ENCODE measurements at regions not wholly inside any gene's neighbourhood (a gene's known extent, or its start where the extent isn't known, plus 50 kb on each side); places are given as distances from the start of the nearest gene placed in this dataset.

- no peak for TF ChIP-seq POLR2AphosphoS5 (IDR thresholded peaks at IDR 0.05)
- no peak for TF ChIP-seq POLR2A (IDR thresholded peaks at IDR 0.05)
- TF ChIP-seq CTCF (IDR thresholded peaks at IDR 0.05) = no peak
- TF ChIP-seq EP300 (IDR thresholded peaks at IDR 0.05; ENCODE audit: low read depth) = no peak
- no peak for DNase-seq
- H3K27ac ChIP-seq = no peak overlapping the region
- no peaks in the 10 kb centered on the region for H3K4me1 ChIP-seq
- no peaks in the 10 kb centered on the region for H3K36me3 ChIP-seq
- WGBS, 2 donors (ENCODE audit: low coverage in 1 of 2) = 67 to 87% methylated on average over 2 to 11 of the region's 11 CpGs
- in situ Hi-C loops (cut with MboI; ENCODE audit: low pct_ligation_motif_present in 1 of 4, low pct_unique_long_range_greater_than_20kb in 1 of 4, low sequenced_read_pairs in 3 of 4) = no loop called here
- intact Hi-C loops (cut with DNase I; ENCODE audit: low total_unique reads) = no loop called here
- no peaks in the 10 kb centered on the region for H3K27me3 ChIP-seq
- H3K9me3 ChIP-seq = no peaks in the 10 kb centered on the region
- H3K4me3 ChIP-seq = no peak overlapping the region
These were observed 90.8 kb upstream of the KDM7A start for GRCh38 chr7:140267381-140268226.

- no peak overlapping the region for H3K4me3 ChIP-seq
- no peaks in the 10 kb centered on the region for H3K27me3 ChIP-seq
- in situ Hi-C loops (cut with MboI; ENCODE audit: low pct_ligation_motif_present in 1 of 4, low pct_unique_long_range_greater_than_20kb in 1 of 4, low sequenced_read_pairs in 3 of 4) = no loop called here
- TF ChIP-seq POLR2AphosphoS5 (IDR thresholded peaks at IDR 0.05) (no peak), CTCF (IDR thresholded peaks at IDR 0.05) (no peak), EP300 (IDR thresholded peaks at IDR 0.05; ENCODE audit: low read depth) (no peak), POLR2A (IDR thresholded peaks at IDR 0.05) (no peak)
- peaks cover 0 to 24% (median 11%) of the 10 kb centered on the region in 4 donors for H3K4me1 ChIP-seq
- no peak overlapping the region for H3K27ac ChIP-seq
- H3K9me3 ChIP-seq = no peaks in the 10 kb centered on the region
- intact Hi-C loops (cut with DNase I; ENCODE audit: low total_unique reads) = no loop called here
- no peak for DNase-seq
- no peaks in the 10 kb centered on the region for H3K36me3 ChIP-seq
- WGBS, 2 donors (ENCODE audit: low coverage in 1 of 2) = 66 to 72% methylated on average over 3 to 6 of the region's 6 CpGs
These were observed 86.5 kb upstream of the KDM7A start for GRCh38 chr7:140263277-140263676.

- no peak for DNase-seq
- Histone ChIP-seq H3K9me3 (no peaks in the 10 kb centered on the region), H3K4me1 (peaks cover 0 to 24% (median 11%) of the 10 kb centered on the region in 4 donors), H3K27me3 (no peaks in the 10 kb centered on the region), H3K27ac (no peak overlapping the region), H3K36me3 (no peaks in the 10 kb centered on the region), H3K4me3 (no peak overlapping the region)
- TF ChIP-seq CTCF (IDR thresholded peaks at IDR 0.05) (no peak), EP300 (IDR thresholded peaks at IDR 0.05; ENCODE audit: low read depth) (no peak), POLR2AphosphoS5 (IDR thresholded peaks at IDR 0.05) (no peak)
- 92 to 94% methylated on average over 3 to 6 of the region's 6 CpGs for WGBS, 2 donors (ENCODE audit: low coverage in 1 of 2)
- in situ Hi-C loops (cut with MboI; ENCODE audit: low pct_ligation_motif_present in 1 of 4, low pct_unique_long_range_greater_than_20kb in 1 of 4, low sequenced_read_pairs in 3 of 4) = no loop called here
- intact Hi-C loops (cut with DNase I; ENCODE audit: low total_unique reads) = no loop called here
These were observed 85.6 kb upstream of the KDM7A start for GRCh38 chr7:140262242-140262903.

GRCh38 chr7:140261522-140261921 is 84.7 kb upstream of the KDM7A start:
- TF ChIP-seq POLR2AphosphoS5 (IDR thresholded peaks at IDR 0.05) (no peak), CTCF (IDR thresholded peaks at IDR 0.05) (no peak), EP300 (IDR thresholded peaks at IDR 0.05; ENCODE audit: low read depth) (no peak), POLR2A (IDR thresholded peaks at IDR 0.05) (no peak)
- in situ Hi-C loops (cut with MboI; ENCODE audit: low pct_ligation_motif_present in 1 of 4, low pct_unique_long_range_greater_than_20kb in 1 of 4, low sequenced_read_pairs in 3 of 4) (no loop called here), intact Hi-C loops (cut with DNase I; ENCODE audit: low total_unique reads) (no loop called here)
- Histone ChIP-seq H3K9me3 (no peaks in the 10 kb centered on the region), H3K4me1 (peaks cover 0 to 24% (median 11%) of the 10 kb centered on the region in 4 donors), H3K36me3 (no peaks in the 10 kb centered on the region), H3K27me3 (no peaks in the 10 kb centered on the region), H3K27ac (peak overlapping the region; percentile 55 to 82 (median 72)), H3K4me3 (no peak overlapping the region)
- no peak for DNase-seq
- 69% methylated on average over 1 of the region's 1 CpG; no CpG with 5 or more reads in 1 of the 2 donors for WGBS, 2 donors (ENCODE audit: low coverage in 1 of 2)

Measured in transverse colon (tissue), 4 donors.